GM10248 (cell line): ENCODE measurements at regions not wholly inside any gene's neighbourhood (a gene's known extent, or its start where the extent isn't known, plus 50 kb on each side); places are given as distances from the start of the nearest gene placed in this dataset.

Experiments used
- CTCF ChIA-PET: fragments of 300-600 bp; sonication (Branson Sonifier 250); formaldehyde crosslinking; extraction: SDS; loops from one replicate; lab custom pipeline; 2021; ENCODE audit warnings: antibody characterized with exemption; lab: Yijun Ruan, JAX
- POLR2A ChIA-PET: fragments of 350-650 bp; sonication (Branson Sonifier 250); formaldehyde crosslinking; extraction: SDS; loops from one replicate; lab custom pipeline; 2020; ENCODE audit warnings: antibody characterized with exemption; lab: Yijun Ruan, JAX
- DNase-seq: peaks from one replicate; pipeline ENCODE4 v3.0.0; 2012; ENCODE audit errors: extremely low spot score
- TF ChIP-seq, protein P1 (sequence below): IDR thresholded peaks from 2 replicates; pipeline ENCODE4 v1.5.1; 2012; ENCODE audit warnings: mild to moderate bottlenecking, low read depth; ENCODE audit errors: extremely low read depth, missing control alignments, control extremely low read depth

DNA sequence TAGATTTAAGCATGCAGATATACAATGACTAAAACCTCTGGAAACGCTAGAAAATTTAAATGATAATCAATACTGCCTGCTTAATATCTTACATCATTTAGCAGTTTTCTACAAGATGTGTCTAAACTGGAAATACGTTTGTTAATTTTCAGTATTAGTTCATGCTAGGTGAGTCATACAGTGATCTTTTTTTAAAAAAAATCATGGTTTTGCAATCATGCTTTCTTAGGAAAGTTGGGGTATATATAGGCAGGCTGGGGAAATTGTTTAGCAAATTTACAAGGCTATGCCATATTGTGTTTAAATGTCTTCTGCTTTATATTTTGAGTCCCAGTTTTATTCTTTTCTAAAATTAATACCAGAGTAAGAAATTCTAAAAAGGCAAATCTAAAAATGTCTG, 245.4 kb upstream of the SPRY2 start:
- ChIA-PET POLR2A (no interaction called here), CTCF (no interaction called here)
- no peak for DNase-seq
- TF ChIP-seq, protein P1, sequence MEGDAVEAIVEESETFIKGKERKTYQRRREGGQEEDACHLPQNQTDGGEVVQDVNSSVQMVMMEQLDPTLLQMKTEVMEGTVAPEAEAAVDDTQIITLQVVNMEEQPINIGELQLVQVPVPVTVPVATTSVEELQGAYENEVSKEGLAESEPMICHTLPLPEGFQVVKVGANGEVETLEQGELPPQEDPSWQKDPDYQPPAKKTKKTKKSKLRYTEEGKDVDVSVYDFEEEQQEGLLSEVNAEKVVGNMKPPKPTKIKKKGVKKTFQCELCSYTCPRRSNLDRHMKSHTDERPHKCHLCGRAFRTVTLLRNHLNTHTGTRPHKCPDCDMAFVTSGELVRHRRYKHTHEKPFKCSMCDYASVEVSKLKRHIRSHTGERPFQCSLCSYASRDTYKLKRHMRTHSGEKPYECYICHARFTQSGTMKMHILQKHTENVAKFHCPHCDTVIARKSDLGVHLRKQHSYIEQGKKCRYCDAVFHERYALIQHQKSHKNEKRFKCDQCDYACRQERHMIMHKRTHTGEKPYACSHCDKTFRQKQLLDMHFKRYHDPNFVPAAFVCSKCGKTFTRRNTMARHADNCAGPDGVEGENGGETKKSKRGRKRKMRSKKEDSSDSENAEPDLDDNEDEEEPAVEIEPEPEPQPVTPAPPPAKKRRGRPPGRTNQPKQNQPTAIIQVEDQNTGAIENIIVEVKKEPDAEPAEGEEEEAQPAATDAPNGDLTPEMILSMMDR: no peak

DNA sequence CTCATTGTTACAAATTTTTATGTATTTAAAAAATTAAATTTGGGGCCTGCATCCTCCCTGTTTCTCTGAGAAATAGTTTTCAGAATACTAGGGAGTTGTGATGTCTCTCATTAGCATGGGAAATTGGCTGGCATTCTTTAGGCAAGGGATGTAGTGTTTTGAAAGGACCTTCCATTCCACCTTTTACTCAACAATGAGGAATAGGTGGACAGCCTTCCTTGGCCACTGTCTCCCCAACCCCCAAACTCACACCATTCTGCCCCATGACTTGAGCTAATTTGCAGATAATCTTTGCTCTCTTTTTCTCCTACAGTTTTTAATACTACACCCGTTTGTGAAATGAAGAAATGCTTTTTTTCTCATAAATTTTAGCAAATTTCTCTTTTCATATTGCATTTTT, 244.6 kb upstream of the SPRY2 start:
- POLR2A ChIA-PET: no interaction called here
- no peak for DNase-seq

DNA sequence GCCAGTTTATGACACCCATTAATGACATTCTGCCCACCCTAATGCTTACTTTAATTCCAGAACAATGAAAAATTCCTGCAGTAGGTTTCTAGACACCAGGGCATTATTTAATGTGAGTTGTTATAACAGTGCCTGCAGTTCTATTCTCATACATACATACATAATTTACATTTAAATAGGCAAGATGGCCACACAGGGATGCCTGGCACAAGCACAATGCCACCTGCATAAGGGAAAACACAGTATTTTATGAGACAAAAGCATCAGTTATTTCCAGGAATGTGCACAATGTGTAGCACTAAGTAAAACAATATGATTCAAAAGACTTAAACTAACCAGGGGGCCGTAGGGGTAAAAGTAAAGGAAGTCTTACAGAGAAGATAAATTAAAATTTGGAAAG, 243.9 kb upstream of the SPRY2 start:
- POLR2A ChIA-PET: no interaction called here
- TF ChIP-seq, protein P1: no peak
- no peak for DNase-seq
- CTCF ChIA-PET: no interaction called here

More for the DNA sequence above, 244.6 kb upstream of the SPRY2 start:
- CTCF ChIA-PET: no interaction called here
- TF ChIP-seq, protein P1: no peak

DNA sequence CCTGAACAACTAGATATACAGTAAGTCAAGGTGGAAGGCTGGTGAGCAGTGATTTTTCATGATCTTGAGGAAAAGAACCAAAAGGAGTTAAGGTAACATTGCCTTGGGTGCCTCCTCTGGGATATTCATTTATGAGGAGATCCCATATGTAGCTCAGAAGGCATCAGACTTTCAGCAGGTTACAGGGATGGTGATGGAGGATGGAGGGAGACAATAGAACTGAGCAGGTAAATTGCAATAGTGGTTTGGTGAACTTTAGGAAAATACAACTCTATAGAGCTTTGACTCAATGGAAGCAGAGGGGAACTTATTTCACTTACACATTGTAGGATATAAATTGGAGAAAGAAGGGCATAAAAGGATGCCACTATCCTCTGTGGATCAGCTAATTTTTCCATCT, 243.4 kb upstream of the SPRY2 start:
- TF ChIP-seq, protein P1: no peak
- CTCF ChIA-PET: no interaction called here
- no peak for DNase-seq
- POLR2A ChIA-PET: no interaction called here

DNA sequence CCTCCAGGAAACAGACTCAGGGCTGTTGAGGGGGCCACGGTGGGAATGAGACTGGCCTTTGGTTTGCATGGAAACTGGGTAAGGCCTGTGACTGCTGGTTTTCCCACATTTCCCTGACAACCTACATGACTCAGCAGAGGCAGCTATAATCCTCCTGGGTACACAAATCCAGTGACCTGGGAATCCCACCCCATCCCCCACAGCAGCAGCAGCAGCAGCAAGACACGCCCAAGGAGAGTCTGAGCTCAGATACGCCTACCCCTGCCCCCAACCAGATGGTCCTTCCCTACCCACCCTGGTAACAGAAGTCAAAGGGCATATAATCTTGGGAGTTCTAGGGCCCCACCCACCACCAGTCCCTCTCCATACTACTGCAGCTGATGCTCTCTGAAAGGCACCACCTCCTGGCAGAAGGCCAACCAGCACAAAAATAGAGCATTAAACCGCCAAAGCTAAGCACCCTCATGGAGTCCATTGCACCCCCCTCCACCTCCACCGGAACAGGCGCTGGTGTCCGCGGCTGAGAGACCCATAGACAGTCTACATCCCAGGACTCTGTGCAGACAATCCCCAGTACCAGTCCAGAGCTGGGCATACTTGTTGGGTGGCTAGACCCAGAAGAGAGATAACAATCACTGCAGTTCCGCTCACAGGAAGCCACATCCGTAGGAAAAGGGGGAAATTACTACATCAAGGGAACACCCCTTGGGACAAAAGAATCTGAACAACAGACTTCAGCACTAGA, 237.2 kb upstream of the SPRY2 start:
- POLR2A ChIA-PET: no interaction called here
- DNase-seq: no peak
- TF ChIP-seq, protein P1: no peak
- CTCF ChIA-PET: interaction anchor here (1.3 to 1.4 kb wide), 2 partner anchors 25 to 29 kb away, joined by 3 read pairs; no protein-coding TSS in a partner anchor

DNA sequence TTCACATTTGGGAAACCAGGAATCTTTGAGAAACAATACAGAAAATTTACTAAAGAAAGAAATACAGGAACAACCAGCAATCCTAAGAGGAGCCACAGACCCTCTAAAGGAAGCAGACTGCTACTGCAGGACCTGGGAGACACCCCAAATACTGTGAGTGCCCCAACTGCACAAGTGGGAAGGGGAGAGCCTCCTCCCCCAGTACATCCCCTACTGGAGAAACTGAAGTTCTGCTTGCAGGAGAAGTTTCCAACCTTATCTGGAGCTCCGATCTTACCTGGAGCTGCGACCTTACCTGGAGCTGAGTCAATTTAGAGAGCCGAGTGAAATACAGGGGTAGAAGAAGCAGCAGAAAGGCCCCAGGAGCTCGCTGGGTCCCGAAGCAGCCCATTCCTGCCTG, 236.4 kb upstream of the SPRY2 start:
- POLR2A ChIA-PET: no interaction called here

More for the DNA sequence above, 236.4 kb upstream of the SPRY2 start:
- TF ChIP-seq, protein P1: no peak
- no peak for DNase-seq
- CTCF ChIA-PET: no interaction called here
